GM18858 (cell line): ENCODE measurements at regions not wholly inside any gene's neighbourhood (a gene's known extent, or its start where the extent isn't known, plus 50 kb on each side); places are given as distances from the start of the nearest gene placed in this dataset.

Source experiments
- ATAC-seq: cut with Tn5 transposase; IDR thresholded peaks from one replicate; pipeline ENCODE4 v1.9.1; 2021; ENCODE audit not compliant: unreplicated experiment

DNA sequence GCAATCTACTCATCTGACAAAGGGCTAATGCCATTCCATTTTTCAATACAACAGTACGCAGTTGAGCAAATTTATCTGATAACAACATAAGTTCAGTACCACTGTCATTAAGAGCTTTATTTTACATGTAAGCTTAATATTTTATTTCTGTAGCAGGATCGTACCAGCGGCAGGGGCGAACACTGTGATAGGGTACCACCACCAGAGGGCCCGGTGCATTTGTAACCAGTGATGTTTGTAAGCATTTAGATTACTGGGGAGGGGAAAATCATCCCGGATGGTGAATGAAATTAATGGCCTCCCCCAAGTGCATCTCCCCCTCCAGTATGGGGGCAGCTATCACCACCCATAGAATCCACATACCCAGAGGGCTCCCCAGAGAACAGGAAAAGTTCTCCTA lies 179.0 kb downstream of the ADGRA3 start:
- no peak for ATAC-seq

DNA sequence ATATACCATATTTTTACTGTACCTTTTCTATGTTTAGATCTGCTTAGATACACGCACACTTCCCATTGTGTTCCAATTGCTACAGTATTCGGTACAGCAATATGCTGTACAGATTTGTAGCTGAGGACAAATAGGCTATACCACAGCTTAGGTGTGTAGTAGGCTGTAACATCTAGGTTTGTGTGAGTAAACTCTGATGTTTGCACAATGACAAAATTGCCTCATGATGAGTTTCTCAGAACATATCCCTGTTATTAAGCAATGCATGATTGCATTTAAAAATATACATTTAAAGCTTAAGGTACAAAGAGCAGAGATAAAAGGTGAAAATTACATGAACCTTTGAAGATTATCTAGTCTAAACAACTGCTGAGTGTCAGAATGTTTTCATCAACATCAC lies 181.7 kb downstream of the ADGRA3 start:
- no peak for ATAC-seq

DNA sequence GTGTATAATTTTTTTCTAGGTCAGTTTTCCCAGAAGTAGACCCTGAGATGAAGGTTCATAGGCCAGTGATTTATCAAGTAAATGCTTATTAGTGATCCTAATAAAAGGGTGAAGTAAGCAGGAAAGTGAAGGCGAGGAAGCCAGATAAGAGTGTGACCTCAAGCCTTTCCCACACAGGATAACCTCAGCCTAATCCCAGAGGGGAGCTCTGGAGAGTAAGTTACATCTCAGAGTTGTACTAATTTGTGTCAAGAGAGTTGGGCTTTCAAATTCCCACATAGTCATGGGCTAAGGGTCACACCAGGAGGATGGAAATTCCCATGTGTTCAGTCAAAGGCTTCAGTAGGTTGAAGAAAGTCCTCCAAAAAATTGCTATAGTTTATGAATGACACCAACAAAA lies 191.4 kb downstream of the ADGRA3 start:
- ATAC-seq: no peak

DNA sequence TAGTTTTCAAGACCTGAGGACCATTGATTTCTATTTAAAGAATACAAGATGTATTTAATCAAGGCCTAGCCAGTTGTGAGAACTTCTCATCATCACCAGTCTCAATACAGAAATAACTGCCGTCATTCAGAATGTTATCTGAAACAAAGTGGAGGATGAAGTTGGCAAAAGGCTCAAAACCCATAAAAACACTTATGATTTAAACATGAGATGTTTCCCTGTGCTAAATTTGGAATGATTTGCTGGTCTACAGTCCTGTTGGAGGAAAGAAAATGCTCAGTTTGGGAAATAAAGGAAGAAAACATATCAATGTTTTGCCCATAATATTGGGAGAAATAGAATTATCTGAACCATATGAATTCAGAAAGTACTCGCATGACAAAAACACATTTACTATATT lies 192.2 kb downstream of the ADGRA3 start:
- ATAC-seq: no peak

DNA sequence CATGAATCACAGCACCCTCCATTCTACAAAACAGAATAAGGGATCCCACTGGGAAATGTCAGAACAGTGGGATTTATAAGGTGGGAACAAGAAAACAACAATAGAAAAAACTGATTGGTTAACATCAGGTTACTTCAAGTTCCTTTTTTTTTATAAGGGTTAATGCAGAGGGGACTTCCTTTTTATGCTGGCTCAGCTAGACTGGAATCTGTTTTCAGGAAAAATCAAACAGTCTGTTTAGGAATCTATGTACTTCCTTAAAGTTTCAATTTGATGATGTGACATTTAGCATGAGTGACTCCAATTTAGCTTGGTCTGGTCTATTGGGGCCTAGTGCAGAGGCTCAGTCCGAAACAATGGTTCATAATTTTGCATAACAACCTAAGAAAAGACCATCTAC lies 192.9 kb downstream of the ADGRA3 start:
- ATAC-seq: no peak

DNA sequence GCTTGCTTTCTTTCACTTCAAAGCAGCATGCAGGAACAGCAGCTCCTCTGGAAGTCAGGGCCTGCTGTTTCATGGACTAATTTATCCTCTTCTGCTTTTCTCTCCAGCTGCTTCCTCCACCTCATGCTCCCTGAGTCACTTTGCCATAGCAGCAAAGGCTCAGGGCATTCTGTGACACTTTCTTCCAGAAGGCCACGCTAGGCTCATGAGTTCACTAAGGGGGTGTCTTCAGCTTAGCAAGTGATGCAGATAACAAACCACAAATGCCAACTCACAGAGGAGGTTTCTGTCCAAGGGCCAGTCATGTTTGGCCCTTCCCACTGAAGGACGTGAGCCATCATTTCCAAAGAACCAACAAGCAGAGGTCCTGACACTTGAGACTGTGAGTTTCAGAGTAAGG lies 200.2 kb downstream of the ADGRA3 start:
- no peak for ATAC-seq

DNA sequence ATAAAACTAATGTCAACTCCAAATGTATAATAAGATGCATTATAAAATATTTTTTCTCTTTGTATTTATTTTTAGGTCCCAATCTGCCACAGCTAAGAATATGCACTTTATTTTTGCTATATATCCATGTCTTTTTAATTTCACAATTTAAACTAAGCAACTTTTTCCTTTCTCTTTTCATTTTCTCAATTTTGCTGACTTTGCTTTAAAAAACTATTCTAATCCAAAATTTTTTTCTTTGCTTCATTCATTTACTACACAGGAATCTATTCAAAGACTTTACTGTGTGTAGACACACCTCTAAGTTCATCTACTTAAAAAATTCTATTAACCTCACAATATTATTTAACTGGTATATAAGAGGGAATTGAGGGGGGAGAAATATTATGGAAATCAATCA lies 201.9 kb downstream of the ADGRA3 start:
- no peak for ATAC-seq

DNA sequence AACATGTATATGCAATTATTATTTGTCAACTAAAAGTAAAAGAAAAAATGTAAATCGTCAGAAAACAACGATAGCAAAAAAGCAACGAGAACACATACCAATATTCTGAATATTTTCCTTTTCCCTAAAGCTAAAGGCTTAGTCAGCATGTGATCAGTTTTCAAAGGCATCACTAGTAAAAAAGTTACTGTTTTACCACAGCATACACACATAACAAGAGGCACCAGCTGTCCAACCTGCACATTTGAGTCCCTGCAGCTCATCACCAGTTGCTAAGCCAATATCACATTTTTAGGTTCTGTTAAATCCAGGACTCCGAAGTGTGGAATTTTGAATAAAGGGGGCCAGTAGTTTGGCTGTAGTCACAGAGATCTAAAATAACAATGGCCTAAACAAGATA lies 203.8 kb downstream of the ADGRA3 start:
- ATAC-seq: no peak

DNA sequence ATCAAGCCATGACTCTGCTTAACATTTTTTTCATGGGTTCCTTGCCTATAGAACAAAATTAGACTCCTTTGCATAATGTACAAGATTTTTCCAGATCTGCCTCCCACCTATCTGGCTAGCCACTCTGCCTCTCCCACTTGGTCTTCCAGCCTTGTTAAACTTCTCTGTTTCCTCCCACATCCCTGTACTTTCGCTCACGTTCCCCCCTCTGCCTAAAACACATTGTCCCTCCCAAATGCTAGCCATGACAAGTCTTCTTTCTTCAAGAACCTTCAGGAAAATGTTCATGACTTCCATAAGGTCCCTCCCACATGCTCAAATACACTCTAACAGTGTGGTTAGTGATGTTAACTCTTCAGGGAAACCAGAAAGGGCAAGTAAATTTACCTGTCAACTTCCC lies 214.6 kb downstream of the ADGRA3 start:
- no peak for ATAC-seq

DNA sequence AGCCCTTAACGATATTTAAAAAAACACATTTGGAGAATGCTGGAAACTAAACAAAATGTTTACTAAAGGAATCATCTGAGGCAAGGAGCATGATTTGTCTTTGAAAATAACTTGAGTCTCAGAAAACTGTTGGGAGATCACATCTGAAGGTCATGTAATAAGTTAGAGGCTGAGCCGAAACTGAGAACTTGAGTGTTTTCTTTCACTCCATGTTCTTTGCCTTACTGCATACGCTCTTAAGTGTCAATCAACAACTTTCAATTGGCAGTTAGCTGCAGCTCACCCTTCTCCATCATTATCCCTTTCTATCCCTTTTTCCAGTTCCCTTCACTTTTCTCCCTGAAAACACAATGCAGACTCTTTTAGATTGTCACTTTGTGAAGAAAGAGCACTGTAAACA lies 216.2 kb downstream of the ADGRA3 start:
- no peak for ATAC-seq

DNA sequence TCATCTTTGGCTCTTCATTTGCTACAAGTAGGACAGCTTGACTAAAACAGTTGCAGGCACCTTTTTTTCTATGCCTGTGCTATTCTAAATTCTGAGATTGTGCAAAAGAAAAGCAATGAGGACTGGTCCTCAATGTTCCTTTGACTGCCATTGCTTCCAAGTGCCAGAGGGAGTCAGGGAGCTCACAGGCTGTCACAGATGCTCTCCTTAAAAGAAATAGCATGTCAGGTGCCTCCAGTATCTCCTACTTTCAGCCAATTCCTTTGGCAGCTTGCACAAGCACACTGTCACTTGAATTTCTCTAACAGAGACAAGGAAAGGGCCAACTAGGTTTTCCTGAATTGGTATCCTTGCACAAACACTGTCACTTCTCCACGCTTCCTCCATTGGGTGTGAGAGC lies 228.2 kb downstream of the ADGRA3 start:
- no peak for ATAC-seq

DNA sequence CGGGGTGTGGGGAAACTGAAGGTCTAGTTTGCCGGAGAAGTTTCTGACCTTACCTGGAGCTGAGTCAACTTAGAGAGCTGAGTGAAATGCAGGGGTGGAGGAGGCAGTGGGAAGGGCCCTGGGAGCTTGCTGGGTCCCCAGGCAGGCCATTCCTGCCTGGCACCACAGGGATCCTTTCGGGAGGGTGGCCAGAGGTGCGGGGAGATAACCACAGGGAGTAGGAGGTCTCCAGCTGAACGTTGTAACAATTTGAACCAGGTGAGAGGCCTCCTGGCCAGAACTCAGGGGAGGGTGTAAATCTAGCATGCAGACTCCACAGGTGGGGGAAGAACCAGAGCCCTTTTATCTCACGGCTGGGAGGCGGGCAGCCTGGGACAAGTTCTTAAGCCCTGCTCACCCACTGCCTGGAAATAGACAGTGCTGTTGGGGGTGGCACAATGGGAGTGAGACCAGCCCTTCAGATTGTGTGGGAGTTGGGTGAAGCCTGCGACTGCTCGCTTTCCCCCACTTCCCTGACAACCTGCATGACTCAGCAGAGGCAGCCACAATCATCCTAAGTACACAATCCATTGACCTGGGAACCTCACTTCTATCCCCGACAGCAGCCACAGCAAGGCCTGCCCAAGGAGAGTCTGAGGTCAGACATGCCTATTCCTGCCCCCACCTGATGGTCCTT lies 247.4 kb downstream of the ADGRA3 start:
- ATAC-seq: no peak

DNA sequence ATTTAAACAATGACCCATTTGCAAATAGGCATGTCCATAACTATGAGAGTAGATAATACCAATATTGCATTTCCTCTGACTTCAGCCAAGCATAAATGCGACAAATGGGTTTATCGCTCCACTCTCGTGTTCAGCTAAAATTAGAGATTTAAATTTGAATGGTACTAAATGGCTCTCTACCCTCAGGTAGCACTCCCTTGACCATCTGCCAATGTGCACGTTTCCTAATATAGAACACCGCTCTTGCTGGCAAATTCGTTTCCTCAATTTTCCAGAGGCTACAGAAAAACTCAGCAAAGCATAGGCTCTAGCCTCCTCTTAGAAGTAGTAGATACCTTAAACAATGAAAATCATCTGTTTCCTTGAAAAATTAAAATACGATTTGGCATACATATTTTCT lies 251.6 kb downstream of the ADGRA3 start:
- no peak for ATAC-seq

DNA sequence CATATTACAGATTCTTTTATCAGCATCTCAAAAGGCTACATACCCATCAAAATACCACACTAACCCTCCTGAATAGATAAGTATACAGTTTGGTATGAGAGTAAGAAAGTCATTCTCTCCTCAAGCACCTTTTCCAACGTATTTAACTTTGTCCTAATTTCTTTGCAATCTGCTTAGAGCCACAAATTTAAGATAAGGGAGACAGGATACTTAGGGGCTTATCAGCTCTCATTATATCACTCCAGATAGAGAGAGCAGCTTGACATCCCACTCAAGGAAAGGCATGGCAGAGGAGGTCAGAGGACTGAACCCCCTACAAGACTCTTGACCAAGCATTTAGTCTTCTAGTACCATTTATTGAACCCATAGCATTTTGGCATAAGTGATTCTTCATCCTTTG lies 262.4 kb downstream of the ADGRA3 start:
- ATAC-seq: no peak

DNA sequence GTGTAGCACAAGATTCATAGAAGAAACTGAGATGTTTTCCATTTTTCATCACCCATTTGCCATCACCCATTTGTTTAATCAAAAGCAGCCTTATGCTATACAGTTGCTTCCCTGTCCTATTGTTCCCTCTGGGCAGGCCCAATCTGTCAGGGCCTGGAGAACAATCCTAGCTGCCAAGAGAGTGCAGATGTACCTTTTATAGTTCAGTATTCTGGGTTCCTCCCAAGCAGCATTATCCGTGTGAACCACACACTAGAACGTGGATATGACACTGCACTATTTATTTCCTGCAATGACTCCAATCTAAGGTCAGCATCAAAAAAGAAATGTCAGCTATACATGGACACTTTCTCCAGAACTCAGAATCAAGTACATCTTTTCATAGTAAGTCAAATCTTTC lies 269.0 kb downstream of the ADGRA3 start:
- ATAC-seq: no peak

DNA sequence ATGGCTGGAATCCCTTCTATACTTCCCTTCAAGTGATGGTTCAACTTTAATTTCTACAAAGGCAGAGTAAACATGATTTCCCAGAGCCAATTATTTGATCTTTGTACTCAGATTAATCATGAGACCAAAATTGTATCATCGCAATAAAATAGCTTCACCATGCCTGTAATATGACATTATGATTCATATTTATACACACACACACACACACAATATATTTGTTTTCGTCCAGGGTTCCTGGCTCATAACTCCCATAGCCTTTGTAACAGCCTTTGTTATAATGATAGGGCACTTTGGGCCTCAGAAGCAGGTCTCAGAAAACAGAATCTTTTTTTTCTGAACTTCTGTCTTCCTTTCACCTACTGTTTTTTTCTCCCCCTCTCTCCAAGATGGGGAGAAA lies 270.6 kb downstream of the ADGRA3 start:
- no peak for ATAC-seq

DNA sequence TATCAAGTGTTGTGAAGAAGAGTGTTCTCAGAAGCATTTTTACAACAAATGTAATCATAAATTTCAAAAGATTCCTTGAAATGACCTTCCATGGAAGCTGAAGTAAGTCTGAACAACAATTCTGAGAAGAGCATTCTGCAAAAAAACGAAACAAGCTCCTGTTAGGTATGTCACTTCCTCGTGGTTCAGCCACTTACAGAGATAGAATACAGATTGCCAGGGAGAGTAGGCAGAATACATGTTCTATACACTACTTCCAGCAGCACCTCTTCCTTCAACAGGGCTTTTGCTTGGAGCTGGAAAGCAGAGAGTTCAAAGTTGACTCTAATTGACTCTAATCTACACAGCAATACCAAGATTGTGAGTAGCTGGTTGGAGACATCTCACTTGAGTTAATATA lies 274.5 kb downstream of the ADGRA3 start:
- ATAC-seq: no peak

DNA sequence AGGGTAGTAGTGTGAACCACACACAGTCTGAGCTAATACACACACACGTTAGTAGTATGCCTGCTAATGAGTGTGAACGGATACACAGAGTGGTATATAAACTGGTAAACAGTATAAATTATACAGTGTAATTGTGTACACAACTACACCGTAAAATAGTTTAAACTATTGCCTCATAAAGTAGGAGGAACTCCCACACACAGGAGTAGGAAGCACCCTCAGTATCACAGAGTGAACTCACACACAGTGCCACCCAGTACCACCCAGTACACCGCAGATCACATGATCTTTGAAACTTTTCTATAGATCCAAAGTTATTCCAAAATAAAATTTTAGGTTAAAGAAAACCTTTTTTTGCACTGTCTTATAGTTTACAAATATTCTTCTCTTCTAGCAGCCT lies 275.1 kb downstream of the ADGRA3 start:
- ATAC-seq: no peak

DNA sequence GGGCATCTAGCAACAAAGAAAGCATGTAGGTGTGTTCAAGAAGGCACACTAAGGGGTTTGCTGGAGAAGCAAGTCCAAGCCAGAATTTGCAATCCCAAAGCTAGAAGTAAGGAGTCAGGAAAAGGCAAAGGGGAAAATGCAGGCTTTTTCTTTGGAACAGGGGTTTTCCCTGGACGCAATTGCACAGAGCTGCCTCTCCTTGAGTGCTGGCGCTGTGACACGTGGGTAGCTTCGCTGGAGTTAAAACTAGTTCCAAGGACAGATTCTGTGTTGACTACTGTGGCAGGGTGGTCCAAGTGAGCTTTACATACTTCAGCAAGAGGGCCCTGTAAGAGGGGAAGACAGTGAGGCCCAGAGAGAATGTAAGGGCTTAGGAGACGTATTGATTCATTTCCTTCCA lies 277.1 kb downstream of the ADGRA3 start:
- ATAC-seq: no peak

DNA sequence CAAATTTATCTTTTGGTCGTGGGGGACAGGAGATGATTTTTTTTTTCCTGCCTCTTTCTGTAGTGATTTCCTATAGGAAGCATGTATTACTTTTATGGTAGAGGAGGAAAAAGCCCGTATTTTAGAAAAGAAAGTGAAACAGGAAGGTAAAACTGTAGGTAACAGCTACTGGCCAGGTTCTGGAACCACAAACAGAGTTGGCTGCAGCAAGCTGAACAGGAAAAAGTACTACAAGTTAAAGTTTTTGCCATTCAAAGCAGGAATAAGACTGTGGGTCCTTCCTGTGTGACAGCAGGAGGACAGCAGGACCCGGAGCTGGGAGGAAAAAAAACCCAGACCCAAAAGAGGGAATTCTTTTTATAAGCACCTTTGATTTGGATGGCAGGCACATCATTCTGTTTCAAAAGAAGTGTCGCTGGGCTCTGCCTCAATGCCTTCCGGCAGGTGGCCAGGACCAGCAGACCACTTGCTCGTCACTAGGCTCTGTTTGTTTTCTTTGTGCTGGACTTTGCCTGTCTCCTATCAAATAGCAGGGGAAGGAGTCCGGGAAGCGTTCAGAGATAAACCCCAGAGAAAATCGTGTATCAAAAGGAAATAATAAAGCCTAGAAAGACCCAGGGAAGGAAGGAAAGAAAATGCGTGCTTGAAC lies 277.9 kb downstream of the ADGRA3 start:
- ATAC-seq: no peak

DNA sequence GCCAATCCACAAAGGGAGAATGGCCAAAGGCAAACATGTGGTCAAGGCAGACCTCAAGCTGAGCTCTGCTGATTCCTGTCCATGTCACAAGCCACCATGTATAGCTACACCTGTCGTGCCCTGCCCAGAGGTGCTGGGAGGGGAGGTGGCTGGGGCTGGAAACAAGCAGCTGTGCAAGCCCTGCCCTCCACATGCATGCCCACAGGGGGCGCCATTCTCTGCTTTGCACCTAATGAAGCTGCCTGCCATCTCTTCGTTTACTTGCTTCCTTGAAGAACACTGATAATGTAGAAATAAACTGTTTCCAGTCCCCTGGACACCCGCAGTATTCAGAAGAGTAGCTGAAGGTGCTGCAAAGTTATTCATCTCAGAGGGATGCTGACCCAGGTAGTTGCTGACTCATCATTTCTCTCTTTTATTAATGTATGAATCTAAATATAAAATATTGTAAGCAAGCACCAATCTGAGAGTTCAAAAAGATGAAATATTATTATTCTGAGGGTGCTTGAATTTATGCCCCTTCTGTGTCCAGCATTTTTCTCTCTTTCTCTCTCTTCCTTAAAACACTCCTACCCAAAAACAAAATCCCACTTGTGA lies 278.6 kb downstream of the ADGRA3 start:
- no peak for ATAC-seq

DNA sequence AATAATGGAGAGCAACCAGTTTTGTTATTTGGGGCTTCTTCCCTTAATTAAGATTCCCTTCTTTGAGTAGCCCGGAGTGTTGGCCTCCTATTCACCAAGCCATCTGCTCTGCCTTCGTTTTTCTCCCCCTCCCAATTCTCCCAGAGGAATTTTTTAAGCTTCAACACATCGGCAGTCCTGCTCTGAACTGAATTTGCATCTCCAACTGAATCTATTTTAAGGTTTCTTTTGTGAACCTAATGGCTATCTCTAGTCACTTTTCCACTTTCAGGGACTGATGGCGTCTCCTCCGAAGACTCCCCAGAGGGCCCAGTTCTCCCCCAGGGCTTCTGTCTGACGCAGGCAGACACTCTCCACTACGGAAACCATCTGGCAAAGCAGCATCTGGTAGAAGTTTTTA lies 280.2 kb downstream of the ADGRA3 start:
- no peak for ATAC-seq

DNA sequence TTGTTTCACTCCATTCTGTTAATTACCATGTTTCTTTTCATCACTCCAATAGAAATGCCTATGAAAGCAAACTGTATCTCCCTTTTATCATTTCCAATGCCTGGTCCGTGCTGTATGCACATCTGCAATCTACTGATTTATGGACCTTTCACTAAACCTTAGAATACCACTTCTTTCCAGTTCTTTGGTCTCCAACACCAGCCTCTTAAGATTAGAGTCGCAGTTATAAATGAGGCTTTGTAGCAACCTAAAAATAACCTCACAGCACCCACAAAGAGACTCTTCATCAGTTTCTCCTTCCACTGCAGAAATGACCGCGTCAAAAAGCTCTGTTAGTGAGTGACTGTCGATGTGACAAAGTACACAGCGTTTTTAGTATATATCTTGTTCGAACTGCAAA lies 282.6 kb downstream of the ADGRA3 start:
- no peak for ATAC-seq
